K562 (cell line): ENCODE measurements at regions not wholly inside any gene's neighbourhood (a gene's known extent, or its start where the extent isn't known, plus 50 kb on each side); places are given as distances from the start of the nearest gene placed in this dataset.

ENCODE experiments used
- ATAC-seq: fragments of 200-7000 bp; cut with Tn5 transposase; 3 replicates; pipeline ENCODE4 v1.9.1; 2020; ENCODE audit warnings: moderate library complexity
- BruUV-seq: library from RNA; stranded (reverse); fragments of 400-500 nt; replicated peaks from 2 replicates; lab custom pipeline; 2021; lab: Mats Ljungman, UMichigan
- CTCF ChIA-PET: fragments of 300-600 bp; formaldehyde crosslinking; extraction: SDS; loops from one replicate; lab custom pipeline; 2021; ENCODE audit warnings: low intra/inter-chr PET ratio; lab: Yijun Ruan, JAX
- POLR2A ChIA-PET: fragments of 300-600, 350-650 bp; sonication (Branson Sonifier 250); formaldehyde crosslinking; extraction: SDS; loops from one replicate; lab custom pipeline; 2021; ENCODE audit warnings: antibody characterized with exemption, inconsistent platforms; lab: Yijun Ruan, JAX
- DNase-seq, 4 experiments: peaks; one replicate each; pipeline versions ENCODE4 v3.0.0 to v3.0.0-alpha.2; 2011 to 2018; ENCODE audit warnings: low spot score in 3 of 4, mixed read lengths in 3 of 4; ENCODE audit errors: extremely low read depth in 1 of 4
- FAIRE-seq: peaks from 2 replicates; lab custom pipeline; 2011; peaks lifted over from hg19 to GRCh38; lab: Jason Lieb, UNC
- H2AFZ ChIP-seq: 2 replicates; pipeline ENCODE4 v1.6.0; 2011; ENCODE audit warnings: low read depth, low read length, control low read depth, inconsistent platforms
- H3K27ac ChIP-seq: fragments of 200-600 bp; 3 replicates; pipeline ENCODE4 v1.8.0; 2011; ENCODE audit warnings: low read depth, mild to moderate bottlenecking, control low read depth, inconsistent platforms, low read length, moderate library complexity, mixed read lengths; ENCODE audit errors: extremely low read depth
- H3K27me3 ChIP-seq, 2 experiments: fragments of 300-600 bp in 1 of 2; 2 replicates in 1 of 2; 3 replicates in 1 of 2; pipeline versions ENCODE4 v1.6.0 to v1.8.0; 2011; ENCODE audit warnings: inconsistent platforms in 2 of 2, low read length in 2 of 2, mild to moderate bottlenecking in 1 of 2, mixed read lengths in 1 of 2, moderate library complexity in 1 of 2; ENCODE audit not compliant: control insufficient read depth in 2 of 2, insufficient read depth in 2 of 2
- H3K36me3 ChIP-seq: fragments of 300-600 bp; 3 replicates; pipeline ENCODE4 v1.8.0; 2011; ENCODE audit warnings: mild to moderate bottlenecking, low read length, inconsistent platforms; ENCODE audit not compliant: control insufficient read depth, insufficient read depth
- H3K4me1 ChIP-seq, 2 experiments: fragments of 200-600 bp in 1 of 2; replicated peaks in 1 of 2; 2 replicates in 1 of 2; 3 replicates in 1 of 2; pipeline versions ENCODE4 v1.5.1 to v1.8.0; 2011; ENCODE audit warnings: inconsistent platforms in 2 of 2, low read length in 2 of 2, mild to moderate bottlenecking in 1 of 2, mixed read lengths in 1 of 2, moderate library complexity in 1 of 2; ENCODE audit not compliant: control insufficient read depth in 2 of 2, insufficient read depth in 2 of 2
- H3K4me2 ChIP-seq: 2 replicates; pipeline ENCODE4 v1.6.1; 2011; ENCODE audit warnings: low read length, control low read depth, inconsistent platforms, mixed read lengths; ENCODE audit not compliant: insufficient read depth
- H3K4me3 ChIP-seq: fragments of 200-600 bp; sonication (generic), shearing (Covaris generic); 2 replicates; pipeline ENCODE4 v1.5.1; 2016; ENCODE audit warnings: control low read depth, inconsistent platforms
- H3K79me2 ChIP-seq: fragments of 200-600 bp; 3 replicates; pipeline ENCODE4 v1.8.0; 2011; ENCODE audit warnings: low read length, inconsistent platforms; ENCODE audit not compliant: control insufficient read depth, insufficient read depth
- H3K9ac ChIP-seq, 2 experiments: 2 replicates each; pipeline versions ENCODE4 v1.6.0 to v1.6.1; 2011; ENCODE audit warnings: low read depth in 2 of 2, low read length in 2 of 2, control low read depth in 1 of 2, inconsistent platforms in 1 of 2, mild to moderate bottlenecking in 1 of 2, mixed read lengths in 1 of 2; ENCODE audit not compliant: insufficient read depth in 1 of 2
- H3K9me1 ChIP-seq: one replicate; pipeline ENCODE4 v1.6.0; 2011; ENCODE audit warnings: inconsistent platforms, mild to moderate bottlenecking, low read length, moderate library complexity; ENCODE audit not compliant: control insufficient read depth, insufficient read depth
- H3K9me3 ChIP-seq: replicated peaks from 2 replicates; pipeline ENCODE4 v1.5.1; 2011; ENCODE audit warnings: low read depth, low read length, inconsistent platforms; ENCODE audit not compliant: control insufficient read depth, insufficient read depth
- H4K20me1 ChIP-seq: replicated peaks from 2 replicates; pipeline ENCODE4 v1.6.1; 2011; ENCODE audit warnings: low read length, inconsistent platforms, mixed read lengths; ENCODE audit not compliant: control insufficient read depth, insufficient read depth
- ELF4 ChIP-seq: fragments of 450-650 bp; formaldehyde crosslinking; IDR thresholded peaks from 2 replicates; pipeline ENCODE4 v1.4.0; 2022; ENCODE audit warnings: missing genetic modification characterization
- KDM4B ChIP-seq, 2 experiments: fragments of 450-650 bp in 1 of 2; sonication (generic) in 1 of 2; IDR thresholded peaks; 2 replicates each; pipeline ENCODE4 v1.6.1; 2016 to 2017; ENCODE audit warnings: borderline replicate concordance in 2 of 2, antibody characterized with exemption in 1 of 2, low read depth in 1 of 2, mild to moderate bottlenecking in 1 of 2
- MTA2 ChIP-seq: fragments of 450-650 bp; IDR thresholded peaks from 2 replicates; pipeline ENCODE4 v1.6.1; 2016; ENCODE audit warnings: low read depth
- SP1 ChIP-seq: sonication (generic); formaldehyde crosslinking; IDR thresholded peaks from 2 replicates; pipeline ENCODE4 v1.8.1; 2022; ENCODE audit warnings: mild to moderate bottlenecking, missing genetic modification reagents
- TRIM24 ChIP-seq, 2 experiments: fragments of 450-650 bp; IDR thresholded peaks; 2 replicates each; pipeline ENCODE4 v1.6.1; 2016
- XRCC5 ChIP-seq: fragments of 200-400 bp; formaldehyde crosslinking; IDR thresholded peaks from 2 replicates; pipeline ENCODE4 v1.6.1; 2017; ENCODE audit warnings: low read depth, mild to moderate bottlenecking, low read length
- ZNF316 ChIP-seq: fragments of 450-650 bp; IDR thresholded peaks from 2 replicates; pipeline ENCODE4 v1.6.1; 2016
- WGBS: fragments of 100-300 bp; shearing (Covaris generic); methylation state at CpG from one replicate; pipeline ENCODE4 v1.1.6; 2016; ENCODE audit warnings: low coverage, mixed read lengths; ENCODE audit not compliant: insufficient coverage; ENCODE audit errors: missing lambda C conversion rate; 5-methylcytosine and 5-hydroxymethylcytosine counted together
- in situ Hi-C: fragments of 300-500 bp; cut with MboI; formaldehyde crosslinking; loops from 4 replicates; pipeline ENCODE4 v1.15.0; 2018; ENCODE audit warnings: inconsistent platforms, mixed read lengths
- intact Hi-C: fragments of 100-400 bp; cut with micrococcal nuclease; formaldehyde crosslinking; loops from 2 replicates; pipeline ENCODE4 v1.14.2; 2022

GRCh38 chr15:96270581-96271172 lies 59.8 kb upstream of the NR2F2 start:
- no peak for ATAC-seq
- 0 out of 4 replicates have a peak, but pooled peaks of 1 of the 2 experiments have one; percentile 20 for TF ChIP-seq TRIM24 (IDR thresholded peaks at IDR 0.05)
- TF ChIP-seq XRCC5 = no peak
- peaks cover 4 to 32% of the 10 kb centered on the region in 2 experiments for H3K4me1 ChIP-seq

GRCh38 chr15:96272427-96272826 lies 58.1 kb upstream of the NR2F2 start:
- BruUV-seq = no TSS peak
- ChIA-PET POLR2A (no interaction called here), CTCF (no interaction called here)
- WGBS = 29% methylated on average over 1 of the region's 1 CpG
- Histone ChIP-seq H3K27me3 (no peaks in the 10 kb centered on the region), H3K4me1 (peaks cover 4 to 29% of the 10 kb centered on the region in 2 experiments), H4K20me1 (no peaks in the 10 kb centered on the region), H3K9me3 (peaks cover 12% of the 10 kb centered on the region; the same call in 1 of the 2 replicates), H3K9me1 (no peaks in the 10 kb centered on the region), H3K79me2 (no peaks in the 10 kb centered on the region), H3K4me2 (no peak overlapping the region), H3K9ac (peak overlapping the region in 1 of 2 experiments; percentile 66; a peak in 2 of 4 replicates), H3K36me3 (peaks cover 28% of the 10 kb centered on the region), H3K4me3 (no peak overlapping the region), H2AFZ (peak overlapping the region; percentile 71; the same call in 1 of the 2 replicates), H3K27ac (peak overlapping the region; percentile 93)
- DNase-seq (no peak), ATAC-seq (no peak), FAIRE-seq (no peak)
- in situ Hi-C loops (no loop called here), intact Hi-C loops (loop anchor here (2.0 to 5.0 kb wide), 3 partner anchors 54 to 220 kb away; no protein-coding TSS in a partner anchor)
- no peak for TF ChIP-seq MTA2
- 0 out of 2 replicates have a peak, but pooled peaks have one; percentile 19 for TF ChIP-seq SP1 (CRISPR knock-in tag)
- TF ChIP-seq ELF4 (CRISPR knock-in tag) = no peak
- TF ChIP-seq ZNF316 = peak; percentile 52
- no peak for TF ChIP-seq KDM4B (IDR thresholded peaks at IDR 0.05; ENCODE audit: borderline replicate concordance in 2 of 2, low read depth in 1 of 2)

More at GRCh38 chr15:96270581-96271172, 59.8 kb upstream of the NR2F2 start:
- Histone ChIP-seq H2AFZ (no peak overlapping the region), H4K20me1 (no peaks in the 10 kb centered on the region), H3K4me2 (no peak overlapping the region), H3K27ac (no peak overlapping the region), H3K9me3 (peaks cover 12% of the 10 kb centered on the region; the same call in 1 of the 2 replicates), H3K27me3 (no peaks in the 10 kb centered on the region), H3K79me2 (no peaks in the 10 kb centered on the region), H3K4me3 (no peak overlapping the region), H3K36me3 (peaks cover 29% of the 10 kb centered on the region), H3K9ac (no peak overlapping the region), H3K9me1 (no peaks in the 10 kb centered on the region)
- FAIRE-seq = no peak
- 87% methylated on average over 6 of the region's 6 CpGs for WGBS
- in situ Hi-C loops = no loop called here
- ChIA-PET POLR2A (interaction anchor here (0.6 kb wide), 1 partner anchor 43 kb away, joined by 3 read pairs; no protein-coding TSS in a partner anchor), CTCF (no interaction called here)
- no peak for DNase-seq
- intact Hi-C loops = loop anchor here (5.0 kb wide), 2 partner anchors 138 to 218 kb away; no protein-coding TSS in a partner anchor
- no TSS peak for BruUV-seq
